HL-60 (cell line): ENCODE measurements at regions not wholly inside any gene's neighbourhood (a gene's known extent, or its start where the extent isn't known, plus 50 kb on each side); places are given as distances from the start of the nearest gene placed in this dataset.

ENCODE experiments used
- GABPA ChIP-seq: IDR thresholded peaks from 2 replicates; pipeline ENCODE4 v1.6.1; 2012; ENCODE audit warnings: low read depth
- POLR2AphosphoS5 ChIP-seq: IDR thresholded peaks from 2 replicates; pipeline ENCODE4 v1.6.1; 2012; ENCODE audit warnings: low read depth
- SPI1 ChIP-seq: IDR thresholded peaks from 2 replicates; pipeline ENCODE4 v1.6.1; 2012; ENCODE audit warnings: low read depth, mild to moderate bottlenecking, borderline replicate concordance
- TF ChIP-seq, protein P1 (sequence below): IDR thresholded peaks from one replicate; pipeline ENCODE4 v1.5.1; 2011; ENCODE audit warnings: low read length, control low read depth, inconsistent platforms; ENCODE audit not compliant: insufficient read depth
- TF ChIP-seq, protein P2 (sequence below): IDR thresholded peaks from 2 replicates; pipeline ENCODE4 v1.6.1; 2012; ENCODE audit warnings: low read depth; ENCODE audit not compliant: insufficient replicate concordance

DNA sequence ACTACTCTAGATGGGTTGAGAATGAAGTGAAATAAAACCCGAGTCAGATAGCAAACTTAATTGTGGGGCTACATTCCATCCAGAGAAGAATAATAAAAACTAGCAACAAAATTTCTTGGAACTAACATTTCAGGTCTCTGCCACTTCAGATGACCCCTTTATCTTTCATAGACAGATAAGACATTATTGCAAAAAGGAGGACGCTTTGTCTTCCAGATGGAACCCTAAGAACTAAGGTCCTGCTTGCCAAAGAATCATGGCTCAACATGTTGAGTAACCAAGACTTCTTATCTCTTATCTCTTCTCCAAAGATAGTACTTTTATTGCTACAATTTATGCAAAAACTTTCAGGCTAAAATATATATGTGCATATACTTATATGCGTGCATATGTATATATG lies 221.1 kb upstream of the PREP start:
- TF ChIP-seq, protein P1, sequence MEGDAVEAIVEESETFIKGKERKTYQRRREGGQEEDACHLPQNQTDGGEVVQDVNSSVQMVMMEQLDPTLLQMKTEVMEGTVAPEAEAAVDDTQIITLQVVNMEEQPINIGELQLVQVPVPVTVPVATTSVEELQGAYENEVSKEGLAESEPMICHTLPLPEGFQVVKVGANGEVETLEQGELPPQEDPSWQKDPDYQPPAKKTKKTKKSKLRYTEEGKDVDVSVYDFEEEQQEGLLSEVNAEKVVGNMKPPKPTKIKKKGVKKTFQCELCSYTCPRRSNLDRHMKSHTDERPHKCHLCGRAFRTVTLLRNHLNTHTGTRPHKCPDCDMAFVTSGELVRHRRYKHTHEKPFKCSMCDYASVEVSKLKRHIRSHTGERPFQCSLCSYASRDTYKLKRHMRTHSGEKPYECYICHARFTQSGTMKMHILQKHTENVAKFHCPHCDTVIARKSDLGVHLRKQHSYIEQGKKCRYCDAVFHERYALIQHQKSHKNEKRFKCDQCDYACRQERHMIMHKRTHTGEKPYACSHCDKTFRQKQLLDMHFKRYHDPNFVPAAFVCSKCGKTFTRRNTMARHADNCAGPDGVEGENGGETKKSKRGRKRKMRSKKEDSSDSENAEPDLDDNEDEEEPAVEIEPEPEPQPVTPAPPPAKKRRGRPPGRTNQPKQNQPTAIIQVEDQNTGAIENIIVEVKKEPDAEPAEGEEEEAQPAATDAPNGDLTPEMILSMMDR, result no peak
- TF ChIP-seq POLR2AphosphoS5 (no peak), GABPA (no peak), SPI1 (no peak)
- TF ChIP-seq, protein P2, sequence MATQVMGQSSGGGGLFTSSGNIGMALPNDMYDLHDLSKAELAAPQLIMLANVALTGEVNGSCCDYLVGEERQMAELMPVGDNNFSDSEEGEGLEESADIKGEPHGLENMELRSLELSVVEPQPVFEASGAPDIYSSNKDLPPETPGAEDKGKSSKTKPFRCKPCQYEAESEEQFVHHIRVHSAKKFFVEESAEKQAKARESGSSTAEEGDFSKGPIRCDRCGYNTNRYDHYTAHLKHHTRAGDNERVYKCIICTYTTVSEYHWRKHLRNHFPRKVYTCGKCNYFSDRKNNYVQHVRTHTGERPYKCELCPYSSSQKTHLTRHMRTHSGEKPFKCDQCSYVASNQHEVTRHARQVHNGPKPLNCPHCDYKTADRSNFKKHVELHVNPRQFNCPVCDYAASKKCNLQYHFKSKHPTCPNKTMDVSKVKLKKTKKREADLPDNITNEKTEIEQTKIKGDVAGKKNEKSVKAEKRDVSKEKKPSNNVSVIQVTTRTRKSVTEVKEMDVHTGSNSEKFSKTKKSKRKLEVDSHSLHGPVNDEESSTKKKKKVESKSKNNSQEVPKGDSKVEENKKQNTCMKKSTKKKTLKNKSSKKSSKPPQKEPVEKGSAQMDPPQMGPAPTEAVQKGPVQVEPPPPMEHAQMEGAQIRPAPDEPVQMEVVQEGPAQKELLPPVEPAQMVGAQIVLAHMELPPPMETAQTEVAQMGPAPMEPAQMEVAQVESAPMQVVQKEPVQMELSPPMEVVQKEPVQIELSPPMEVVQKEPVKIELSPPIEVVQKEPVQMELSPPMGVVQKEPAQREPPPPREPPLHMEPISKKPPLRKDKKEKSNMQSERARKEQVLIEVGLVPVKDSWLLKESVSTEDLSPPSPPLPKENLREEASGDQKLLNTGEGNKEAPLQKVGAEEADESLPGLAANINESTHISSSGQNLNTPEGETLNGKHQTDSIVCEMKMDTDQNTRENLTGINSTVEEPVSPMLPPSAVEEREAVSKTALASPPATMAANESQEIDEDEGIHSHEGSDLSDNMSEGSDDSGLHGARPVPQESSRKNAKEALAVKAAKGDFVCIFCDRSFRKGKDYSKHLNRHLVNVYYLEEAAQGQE, result no peak
